GM12878 (cell line): ENCODE measurements at regions not wholly inside any gene's neighbourhood (a gene's known extent, or its start where the extent isn't known, plus 50 kb on each side); places are given as distances from the start of the nearest gene placed in this dataset.

Source experiments
- ATAC-seq: fragments of 200-7000 bp; cut with Tn5 transposase; 3 replicates; pipeline ENCODE4 v1.9.1; 2020; ENCODE audit warnings: mild to moderate bottlenecking, moderate library complexity
- BruUV-seq: library from RNA; stranded (reverse); fragments of 400-500 nt; replicated peaks from 2 replicates; lab custom pipeline; 2021; lab: Mats Ljungman, UMichigan
- CTCF ChIA-PET: fragments of 300-600 bp; sonication (Branson Sonifier 250); formaldehyde crosslinking; extraction: SDS; loops from one replicate; lab custom pipeline; 2021; ENCODE audit warnings: inconsistent platforms; lab: Yijun Ruan, JAX
- POLR2A ChIA-PET: fragments of 350-600 bp; formaldehyde crosslinking; extraction: SDS; loops from one replicate; lab custom pipeline; 2021; ENCODE audit warnings: inconsistent platforms; lab: Charles Lee
- RAD21 ChIA-PET: fragments of 300-600 bp; sonication (Branson Sonifier 250); formaldehyde crosslinking; loops from one replicate; lab custom pipeline; 2023; ENCODE audit warnings: antibody characterized with exemption; ENCODE audit not compliant: unreplicated experiment; lab: Charles Lee
- SMC1A ChIA-PET: fragments of 300-600 bp; sonication (Branson Sonifier 250); formaldehyde crosslinking; loops from one replicate; lab custom pipeline; 2023; ENCODE audit not compliant: unreplicated experiment, uncharacterized antibody; lab: Charles Lee
- DNase-seq: peaks from one replicate; pipeline ENCODE4 v3.0.0-alpha.2; 2011; ENCODE audit warnings: low read depth, low spot score
- FAIRE-seq: peaks from 3 replicates; lab custom pipeline; 2011; peaks lifted over from hg19 to GRCh38; lab: Jason Lieb, UNC
- H2AFZ ChIP-seq: 2 replicates; pipeline ENCODE4 v1.6.0; 2011; ENCODE audit warnings: low read depth, low read length, control low read depth; ENCODE audit not compliant: control insufficient read depth
- H3K27ac ChIP-seq: 2 replicates; pipeline ENCODE4 v1.5.1; 2011; ENCODE audit warnings: control low read depth; ENCODE audit not compliant: control insufficient read depth, insufficient read depth
- H3K27me3 ChIP-seq, 2 experiments: replicated peaks in 1 of 2; 2 replicates each; pipeline versions ENCODE4 v1.6.0 to v1.6.1; 2011; ENCODE audit warnings: low read length in 1 of 2; ENCODE audit not compliant: control insufficient read depth in 2 of 2, insufficient read depth in 2 of 2
- H3K36me3 ChIP-seq, 2 experiments: 2 replicates each; pipeline ENCODE4 v1.5.1; 2011; ENCODE audit warnings: low read length in 1 of 2; ENCODE audit not compliant: control insufficient read depth in 2 of 2, insufficient read depth in 2 of 2
- H3K4me1 ChIP-seq: 2 replicates; pipeline ENCODE4 v1.6.1; 2011; ENCODE audit warnings: mild to moderate bottlenecking, low read length, moderate library complexity, mixed read lengths; ENCODE audit not compliant: control insufficient read depth, insufficient read depth
- H3K4me2 ChIP-seq: 2 replicates; pipeline ENCODE4 v1.6.0; 2011; ENCODE audit warnings: control low read depth; ENCODE audit not compliant: control insufficient read depth, insufficient read depth
- H3K4me3 ChIP-seq: fragments of 200-600 bp; sonication (generic); 2 replicates; pipeline ENCODE4 v1.5.1; 2016
- H3K79me2 ChIP-seq: 2 replicates; pipeline ENCODE4 v1.6.0; 2011; ENCODE audit warnings: low read length; ENCODE audit not compliant: control insufficient read depth, insufficient read depth
- H3K9ac ChIP-seq: 2 replicates; pipeline ENCODE4 v1.8.0; 2011; ENCODE audit warnings: low read length, control low read depth, mixed read lengths; ENCODE audit not compliant: control insufficient read depth, insufficient read depth
- H3K9me3 ChIP-seq: replicated peaks from 3 replicates; pipeline ENCODE4 v1.5.1; 2011; ENCODE audit warnings: mild to moderate bottlenecking, low read length; ENCODE audit not compliant: control insufficient read depth, insufficient read depth
- H4K20me1 ChIP-seq: 2 replicates; pipeline ENCODE4 v1.6.0; 2011; ENCODE audit not compliant: control insufficient read depth, insufficient read depth
- CEBPB ChIP-seq, 2 experiments: fragments of 150-350 bp in 1 of 2; IDR thresholded peaks; 2 replicates each; pipeline ENCODE4 v1.6.1; 2012 to 2014; ENCODE audit warnings: low read depth in 2 of 2, low read length in 2 of 2, borderline replicate concordance in 1 of 2, inconsistent platforms in 1 of 2
- E2F8 ChIP-seq: fragments of 450-650 bp; IDR thresholded peaks from 2 replicates; pipeline ENCODE4 v1.6.1; 2018; ENCODE audit warnings: mild to moderate bottlenecking, low read depth, moderate library complexity; ENCODE audit not compliant: partially characterized antibody
- EP300 ChIP-seq, 2 experiments: fragments of 150-350 bp in 1 of 2; IDR thresholded peaks; 2 replicates each; pipeline ENCODE4 v1.6.1; 2011 to 2012; ENCODE audit warnings: low read depth in 2 of 2, low read length in 2 of 2, borderline replicate concordance in 1 of 2, improper control_type of control experiment in 1 of 2, inconsistent platforms in 1 of 2; ENCODE audit not compliant: control insufficient read depth in 1 of 2
- HSF1 ChIP-seq: fragments of 150-350 bp; IDR thresholded peaks from 2 replicates; pipeline ENCODE4 v1.6.1; 2014; ENCODE audit warnings: mild to moderate bottlenecking, low read depth, low read length
- IKZF2 ChIP-seq, 2 experiments: fragments of 450-650 bp; IDR thresholded peaks; 2 replicates each; pipeline ENCODE4 v1.6.1; 2017; ENCODE audit warnings: mild to moderate bottlenecking in 2 of 2, moderate library complexity in 2 of 2
- IRF5 ChIP-seq: fragments of 450-650 bp; IDR thresholded peaks from 2 replicates; pipeline ENCODE4 v1.6.1; 2017; ENCODE audit warnings: borderline replicate concordance
- MTA2 ChIP-seq: fragments of 450-650 bp; IDR thresholded peaks from 2 replicates; pipeline ENCODE4 v1.6.1; 2016; ENCODE audit warnings: low read depth, mild to moderate bottlenecking, moderate library complexity
- MYB ChIP-seq: fragments of 150-350 bp; IDR thresholded peaks from 2 replicates; pipeline ENCODE4 v1.6.1; 2014; ENCODE audit warnings: mild to moderate bottlenecking, low read depth, low read length, borderline replicate concordance
- NFYA ChIP-seq: IDR thresholded peaks from 2 replicates; pipeline ENCODE4 v1.6.1; 2011; ENCODE audit warnings: low read depth, mild to moderate bottlenecking, low read length, improper control_type of control experiment, borderline replicate concordance
- SMARCA5 ChIP-seq: fragments of 450-650 bp; IDR thresholded peaks from 2 replicates; pipeline ENCODE4 v1.6.1; 2017; ENCODE audit warnings: mild to moderate bottlenecking
- SREBF2 ChIP-seq: IDR thresholded peaks from 2 replicates; pipeline ENCODE4 v1.6.1; 2012; ENCODE audit warnings: mild to moderate bottlenecking, low read length
- STAT3 ChIP-seq: IDR thresholded peaks from 2 replicates; pipeline ENCODE4 v1.6.1; 2011; ENCODE audit warnings: low read depth, low read length, improper control_type of control experiment
- TCF7 ChIP-seq: IDR thresholded peaks from 2 replicates; pipeline ENCODE4 v1.6.1; 2014; ENCODE audit warnings: antibody characterized with exemption, borderline replicate concordance
- WGBS: methylation state at CpG from one replicate; pipeline ENCODE4 v1.1.6; 2016; ENCODE audit warnings: low lambda C conversion rate; ENCODE audit not compliant: insufficient replicate concordance, insufficient coverage; ENCODE audit errors: missing lambda C conversion rate; 5-methylcytosine and 5-hydroxymethylcytosine counted together
- in situ Hi-C: fragments of 300-500 bp; cut with MboI; formaldehyde crosslinking; loops from 9 replicates; pipeline ENCODE4 v1.14.3; 2018; ENCODE audit warnings: mixed read lengths
- intact Hi-C: fragments of 100-400 bp; cut with micrococcal nuclease; formaldehyde crosslinking; loops from one replicate; pipeline ENCODE4 v1.14.2; 2022; ENCODE audit not compliant: unreplicated experiment

- no peaks in the 10 kb centered on the region for H3K9me3 ChIP-seq
- H3K36me3 ChIP-seq = no peaks in the 10 kb centered on the region
- no peak for FAIRE-seq
- intact Hi-C loops (no loop called here), in situ Hi-C loops (no loop called here)
- no peak overlapping the region for H3K4me3 ChIP-seq
- BruUV-seq = no TSS peak
- CTCF ChIA-PET = no interaction called here
- WGBS = 58% methylated on average over 1 of the region's 1 CpG
- H3K4me1 ChIP-seq = no peaks in the 10 kb centered on the region
- no peak for ATAC-seq
- no peak for DNase-seq
- no peak overlapping the region for H3K27ac ChIP-seq
- H3K9ac ChIP-seq = no peak overlapping the region
- no peak overlapping the region for H3K4me2 ChIP-seq
- SMC1A ChIA-PET = no interaction called here
- POLR2A ChIA-PET = no interaction called here
- RAD21 ChIA-PET = no interaction called here
- no peaks in the 10 kb centered on the region for H4K20me1 ChIP-seq
- H2AFZ ChIP-seq = no peak overlapping the region
- no peaks in the 10 kb centered on the region for H3K27me3 ChIP-seq
- TF ChIP-seq E2F8 (no peak), MYB (no peak), SREBF2 (no peak), IRF5 (no peak), HSF1 (no peak), SMARCA5 (no peak), NFYA (no peak), TCF7 (no peak), MTA2 (no peak), EP300 (IDR thresholded peaks at IDR 0.05; ENCODE audit: borderline replicate concordance in 1 of 2, control insufficient read depth in 1 of 2, low read depth in 2 of 2, low read length in 2 of 2) (no peak), STAT3 (no peak), CEBPB (IDR thresholded peaks at IDR 0.05; ENCODE audit: borderline replicate concordance in 1 of 2, low read depth in 2 of 2, low read length in 2 of 2) (no peak), IKZF2 (IDR thresholded peaks at IDR 0.05) (no peak)
- no peaks in the 10 kb centered on the region for H3K79me2 ChIP-seq
Measured at GRCh38 chrX:43582540-43582913, 73.6 kb upstream of the MAOA start.
